GM21717 (cell line): ENCODE measurements at regions not wholly inside any gene's neighbourhood (a gene's known extent, or its start where the extent isn't known, plus 50 kb on each side); places are given as distances from the start of the nearest gene placed in this dataset.

Experiments
- ATAC-seq: cut with Tn5 transposase; IDR thresholded peaks from one replicate; pipeline ENCODE4 v1.9.1; 2021; ENCODE audit warnings: mild to moderate bottlenecking, moderate library complexity; ENCODE audit not compliant: unreplicated experiment

DNA sequence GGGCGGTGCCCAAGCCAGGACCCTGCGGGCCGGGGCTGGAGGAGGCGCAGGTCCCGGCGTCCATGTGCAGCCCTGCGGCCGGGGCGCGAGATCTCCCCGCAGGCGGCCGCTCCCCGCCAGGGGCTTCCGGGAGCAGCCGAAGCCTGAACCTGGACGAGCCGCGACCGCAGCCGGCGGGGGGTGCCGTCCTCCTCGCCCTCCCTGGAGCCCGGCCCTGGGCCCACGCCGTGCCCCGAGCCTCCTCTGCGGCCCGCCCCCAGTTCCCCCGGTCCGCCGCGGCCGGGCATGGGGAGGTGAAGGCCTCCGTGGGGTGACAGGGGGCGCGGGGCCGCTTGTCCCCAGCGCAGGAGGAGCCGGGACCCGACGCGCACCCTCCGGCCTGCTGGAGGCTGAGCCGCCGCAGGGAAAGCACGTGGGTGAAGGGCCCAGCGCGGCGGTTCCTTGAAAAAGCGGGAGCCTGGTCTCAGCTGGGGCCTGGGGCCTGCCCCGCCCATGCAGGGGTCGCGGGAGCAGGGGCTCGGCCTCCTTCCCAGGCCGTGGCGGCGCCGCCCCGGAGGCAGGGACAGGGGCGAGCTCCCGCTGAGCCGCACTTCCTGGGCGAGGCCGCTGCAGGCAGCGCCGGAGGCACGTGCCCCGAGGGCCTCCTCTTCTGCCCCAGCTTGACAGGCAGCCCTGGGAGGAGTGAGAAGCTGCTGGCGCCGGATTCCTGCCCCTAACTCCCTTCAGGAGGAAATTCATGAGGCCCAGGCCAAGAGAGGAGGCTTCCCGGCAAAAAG is 55.6 kb upstream of the PPP2R5C start:
- no peak for ATAC-seq

DNA sequence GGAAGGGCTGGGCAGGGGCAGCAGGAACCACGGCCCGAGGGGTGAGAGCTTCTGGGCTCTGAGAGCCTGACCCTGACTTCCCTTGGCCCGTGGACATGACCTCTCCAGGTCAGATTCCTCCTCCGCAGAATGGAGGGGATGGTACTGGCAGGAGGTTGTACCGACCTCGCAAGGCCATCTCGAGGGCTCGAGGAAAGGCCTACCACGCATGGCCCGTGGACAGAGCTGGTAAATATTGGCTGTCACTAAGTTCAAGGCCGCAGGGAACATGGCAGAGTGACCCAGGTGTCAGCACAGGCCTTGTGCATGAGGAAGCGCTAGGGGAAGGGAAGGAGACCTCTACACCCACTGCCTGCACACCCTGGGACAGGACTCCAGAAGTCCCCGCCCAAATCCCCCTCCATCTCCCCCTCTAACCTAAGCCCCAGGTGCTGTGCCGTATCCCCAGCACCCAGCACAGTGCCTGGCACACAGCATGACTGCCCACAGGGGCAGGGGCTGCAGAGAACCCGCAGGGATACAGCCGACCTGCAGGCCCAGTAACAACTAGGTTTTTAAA is 54.9 kb upstream of the PPP2R5C start:
- no peak for ATAC-seq

DNA sequence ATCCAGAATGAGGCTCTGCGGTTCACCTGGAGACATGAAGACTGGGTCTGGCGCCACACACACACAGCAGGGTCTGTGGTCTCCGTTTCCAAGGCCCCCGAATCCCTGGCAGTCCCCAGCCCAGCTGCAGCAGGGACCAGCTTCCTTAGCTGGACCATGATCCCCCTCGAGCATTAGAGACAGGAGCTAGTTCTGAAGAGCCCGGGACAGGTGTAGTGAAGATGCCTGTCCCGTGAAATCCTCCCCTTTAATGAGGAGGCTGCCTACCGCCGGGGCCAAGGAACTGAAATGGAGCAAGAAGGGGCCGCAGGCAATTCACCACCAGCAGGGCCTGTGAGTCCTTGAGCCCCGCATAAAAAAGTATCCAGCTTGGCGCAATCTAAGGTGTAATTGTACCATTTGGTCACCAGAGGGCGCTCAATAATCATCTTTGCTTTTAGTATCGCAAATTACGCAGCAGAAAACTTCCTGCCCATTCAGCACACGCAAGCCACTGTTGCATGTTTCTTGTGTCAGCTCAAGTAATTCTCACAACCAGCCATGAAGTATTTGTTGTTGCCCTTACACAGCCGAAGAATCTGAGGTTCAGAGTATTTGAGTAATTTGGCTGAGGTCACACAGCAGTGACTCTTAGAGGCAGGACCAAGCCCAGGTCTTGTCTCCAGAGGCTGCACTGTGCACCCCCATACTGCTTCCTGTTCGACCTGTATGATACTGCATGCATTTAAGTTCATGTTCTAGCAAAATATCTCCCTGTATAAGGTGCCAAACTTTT is 54.3 kb upstream of the PPP2R5C start:
- no peak for ATAC-seq

DNA sequence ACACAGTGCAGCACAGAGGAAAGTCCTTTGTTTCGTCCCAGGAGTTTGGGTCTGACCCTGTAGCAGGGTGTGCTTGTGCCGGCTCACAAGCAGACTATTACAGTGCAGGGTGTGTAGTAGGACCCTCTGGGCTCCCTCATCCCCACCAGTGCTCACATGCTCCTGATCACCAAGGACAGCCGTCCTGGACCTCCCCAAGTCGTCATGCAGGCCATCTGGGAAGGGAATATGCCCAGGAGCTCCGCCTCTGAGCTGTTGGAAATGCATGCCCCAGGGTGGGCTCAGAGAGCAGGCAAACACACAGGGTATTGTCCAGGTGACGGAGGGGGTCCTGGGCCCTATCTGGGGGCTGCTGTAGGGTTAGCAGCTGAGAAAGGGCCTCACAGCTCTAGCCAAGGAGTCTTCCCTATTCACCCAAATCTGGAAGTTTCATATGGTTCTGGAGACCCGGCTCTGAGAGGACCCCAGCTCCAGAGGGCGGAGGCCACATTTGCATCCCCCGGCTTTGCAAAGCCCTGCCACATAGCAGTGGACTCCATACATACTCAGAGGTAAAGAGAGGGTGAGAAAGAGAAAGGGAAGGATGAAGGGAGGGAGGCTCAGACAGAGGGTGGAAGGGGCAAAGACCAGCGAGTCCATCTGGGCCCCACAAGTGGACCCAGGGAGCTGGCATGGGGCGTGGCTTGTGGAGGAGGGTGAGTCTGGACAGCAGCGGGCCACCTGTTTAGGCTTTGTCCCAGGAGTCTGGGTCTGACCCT is 53.5 kb upstream of the PPP2R5C start:
- ATAC-seq = no peak

DNA sequence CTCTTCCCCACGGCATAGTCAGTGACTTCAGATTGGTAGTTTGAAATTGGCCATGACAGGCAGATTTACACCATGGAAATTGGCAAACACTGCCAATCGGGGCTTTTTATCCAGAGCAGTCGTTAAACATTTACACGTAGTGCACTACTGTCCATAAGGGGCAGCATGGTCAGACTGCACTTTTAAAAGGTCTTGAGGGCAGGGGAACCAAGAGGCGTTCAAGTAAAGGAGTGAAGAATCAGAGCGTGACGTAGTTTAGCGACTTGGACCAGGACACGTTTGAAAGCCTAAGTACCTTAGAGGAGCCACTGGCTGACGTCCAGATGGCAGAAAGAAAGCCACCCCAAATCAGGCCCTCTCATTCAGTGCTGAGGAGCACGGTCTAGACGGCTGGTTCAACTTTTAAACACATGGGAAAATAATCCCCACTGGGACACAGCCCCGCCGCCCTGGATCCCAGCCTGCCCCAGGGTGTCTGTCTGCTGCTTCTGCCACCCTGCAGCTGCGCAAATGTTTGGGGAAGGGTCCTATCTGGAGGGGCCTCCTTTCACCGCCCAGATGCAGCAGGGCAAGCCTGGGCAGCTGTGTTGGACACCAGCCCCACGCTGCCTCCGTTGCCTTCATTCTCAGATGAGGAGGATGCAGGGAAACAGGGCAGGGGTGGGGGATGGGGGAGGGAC is 52.5 kb upstream of the PPP2R5C start:
- no peak for ATAC-seq

DNA sequence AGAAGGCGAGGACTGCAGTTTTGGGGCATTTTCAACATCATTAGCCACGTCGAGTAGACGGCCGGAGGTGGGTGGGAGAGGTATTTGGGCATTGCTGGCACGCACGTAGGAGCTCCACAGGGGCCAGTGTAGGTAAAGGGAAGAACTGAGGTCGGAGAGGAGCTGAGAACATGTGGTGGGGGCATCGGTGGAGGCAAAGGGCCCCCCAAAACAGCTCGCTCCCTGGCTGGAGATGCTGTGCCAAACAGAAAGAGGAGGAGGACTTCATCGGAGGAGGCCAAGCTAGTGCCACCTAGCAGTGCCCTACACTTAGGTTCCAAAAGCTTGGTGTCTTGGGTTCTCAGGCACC is 52.0 kb upstream of the PPP2R5C start:
- ATAC-seq = no peak

DNA sequence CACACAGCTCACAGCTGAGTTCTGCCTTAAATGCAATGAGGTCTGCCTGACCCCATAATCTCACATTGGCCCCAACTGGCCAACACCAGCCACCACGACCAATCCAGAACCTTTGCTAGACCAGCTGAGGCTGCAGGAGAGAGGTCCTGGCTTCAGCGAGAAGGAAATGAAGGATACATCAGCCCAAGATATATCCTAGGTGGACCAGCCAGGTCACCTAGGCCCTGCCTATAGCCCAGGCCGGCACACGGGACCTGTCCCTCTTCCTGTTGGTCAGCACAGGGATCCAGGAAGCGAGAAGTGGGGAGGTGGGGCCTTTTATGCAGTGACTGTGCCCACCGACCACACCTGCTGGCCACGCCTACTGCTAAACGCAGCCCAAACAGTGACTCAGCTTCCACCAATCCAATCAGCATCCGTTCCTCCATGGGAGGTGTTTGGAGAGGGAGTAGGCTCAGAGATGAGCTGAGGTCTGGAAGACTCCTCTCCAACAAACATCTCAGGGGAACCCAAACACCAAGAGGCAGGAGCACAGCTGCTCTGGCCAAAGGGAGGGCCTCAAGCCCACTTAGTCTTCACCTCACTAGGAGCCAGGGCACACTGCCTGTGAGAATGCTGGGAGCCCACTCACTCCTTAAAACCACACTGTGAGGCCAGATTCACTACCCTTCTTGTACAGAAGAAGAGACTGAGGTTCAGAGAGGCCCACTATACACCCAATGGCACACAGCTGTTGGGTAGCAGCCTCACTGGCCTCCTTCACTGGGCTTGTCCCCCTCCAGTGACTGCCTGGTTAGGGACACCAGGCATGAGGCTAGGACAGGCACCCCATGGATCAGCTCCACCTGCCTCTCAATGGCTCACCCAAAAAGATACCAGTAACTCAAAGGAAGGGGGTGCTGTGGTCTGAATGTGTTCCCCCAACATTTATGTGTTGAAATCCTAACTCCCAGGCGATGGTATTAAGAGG is 51.3 kb upstream of the PPP2R5C start:
- no peak for ATAC-seq

DNA sequence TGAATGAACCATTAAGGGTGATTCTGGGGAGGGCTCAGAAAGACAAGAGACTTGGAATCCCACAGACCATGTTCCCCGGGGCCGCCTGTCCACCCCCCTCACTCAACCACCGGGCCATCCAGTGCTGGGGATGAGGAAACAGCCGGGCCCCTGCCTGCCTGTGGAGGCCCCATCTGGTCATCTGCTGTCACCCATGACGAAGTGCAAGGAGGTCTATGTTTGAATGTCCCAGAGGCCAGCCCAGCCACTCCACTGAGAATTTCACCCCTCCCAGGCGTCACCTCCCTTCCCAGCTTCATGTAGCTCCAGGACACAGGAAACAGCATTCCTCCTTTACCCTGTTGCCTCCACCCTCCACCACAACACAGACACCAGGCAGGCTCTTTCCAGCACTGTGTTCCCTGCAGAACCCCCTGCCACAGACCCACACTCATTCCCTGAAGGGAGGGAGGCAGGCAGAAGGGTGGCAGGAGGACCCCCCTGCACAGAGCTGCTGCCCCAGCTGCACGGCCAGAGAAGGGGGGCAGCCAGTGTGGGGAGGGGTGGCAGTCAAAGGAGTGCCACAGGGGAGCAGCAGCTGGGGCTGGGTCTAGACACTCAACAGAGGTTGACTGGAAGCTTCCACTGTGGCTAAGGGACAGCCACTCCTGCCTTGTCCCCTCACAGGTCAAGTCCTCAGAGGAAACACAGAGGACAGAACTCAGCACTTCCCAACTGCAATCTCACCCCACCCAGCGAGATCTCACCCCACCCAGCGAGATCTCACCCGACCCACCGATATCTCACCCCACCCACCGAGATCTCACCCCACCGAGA is 50.3 kb upstream of the PPP2R5C start:
- ATAC-seq = no peak
